CD4-positive, alpha-beta T cell treated with Interleukin-15 for 1 hour (primary cell): ENCODE measurements at regions not wholly inside any gene's neighbourhood (a gene's known extent, or its start where the extent isn't known, plus 50 kb on each side); places are given as distances from the start of the nearest gene placed in this dataset.

Source experiments
- DNase-seq: peaks from one replicate; pipeline ENCODE4 v3.0.0-alpha.2; 2020

DNA sequence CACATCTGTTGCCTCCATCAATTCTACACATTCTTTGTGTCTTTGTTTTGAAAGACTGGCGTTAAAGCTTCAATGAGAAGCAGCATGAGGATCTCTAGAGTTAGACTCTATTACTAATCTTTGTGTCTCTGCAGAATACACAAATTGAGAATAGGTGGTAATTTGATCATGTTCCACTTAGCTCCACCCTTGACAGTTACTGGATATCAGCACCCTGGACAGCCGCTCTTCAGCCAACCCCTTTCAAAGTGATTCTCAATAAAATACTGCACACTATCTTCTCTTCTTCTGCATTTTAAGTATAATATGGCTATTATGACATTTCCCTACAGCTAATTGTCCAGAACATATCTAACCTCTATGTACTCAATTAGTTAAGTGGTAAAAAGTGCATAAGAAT lies 54.3 kb upstream of the CNR1 start:
- no peak for DNase-seq

DNA sequence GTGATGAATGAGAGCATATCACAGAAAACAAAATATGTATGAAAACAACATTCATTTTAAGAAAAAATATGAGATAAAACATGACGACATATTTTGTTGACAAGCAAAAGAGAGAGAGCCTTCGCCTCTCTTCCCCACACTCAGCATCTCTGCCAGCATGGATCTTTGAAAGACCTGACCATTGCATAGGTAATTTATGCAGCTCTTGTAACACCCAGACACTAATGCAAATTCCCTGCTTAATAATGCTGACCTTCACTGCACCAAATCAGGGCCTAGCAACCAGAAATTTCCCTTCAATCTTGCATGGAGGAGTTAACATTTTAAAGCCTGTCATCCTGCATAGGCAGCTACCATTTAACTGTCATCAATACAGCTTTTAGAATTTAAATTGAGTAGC lies 50.0 kb upstream of the CNR1 start:
- DNase-seq = no peak
